ENCODE measurements at regions not wholly inside any gene's neighbourhood (a gene's known extent, or its start where the extent isn't known, plus 50 kb on each side); places are given as distances from the start of the nearest gene placed in this dataset.

- TF ChIP-seq POLR2A (IDR thresholded peaks at IDR 0.05; ENCODE audit: low read depth, low read length) (no peak), EZH2 (IDR thresholded peaks at IDR 0.05; ENCODE audit: borderline replicate concordance, low read depth, low read length, severe bottlenecking) (no peak), MYC (IDR thresholded peaks at IDR 0.05; ENCODE audit: low read depth, low read length) (no peak), POLR2AphosphoS5 (IDR thresholded peaks at IDR 0.05; ENCODE audit: insufficient read depth, low read depth, low read length) (no peak), MAX (IDR thresholded peaks at IDR 0.05; ENCODE audit: insufficient read depth, insufficient read length) (no peak), JUN (IDR thresholded peaks at IDR 0.05; ENCODE audit: borderline replicate concordance, insufficient read depth, insufficient read length, low read depth) (no peak)
- TF ChIP-seq, protein P1, sequence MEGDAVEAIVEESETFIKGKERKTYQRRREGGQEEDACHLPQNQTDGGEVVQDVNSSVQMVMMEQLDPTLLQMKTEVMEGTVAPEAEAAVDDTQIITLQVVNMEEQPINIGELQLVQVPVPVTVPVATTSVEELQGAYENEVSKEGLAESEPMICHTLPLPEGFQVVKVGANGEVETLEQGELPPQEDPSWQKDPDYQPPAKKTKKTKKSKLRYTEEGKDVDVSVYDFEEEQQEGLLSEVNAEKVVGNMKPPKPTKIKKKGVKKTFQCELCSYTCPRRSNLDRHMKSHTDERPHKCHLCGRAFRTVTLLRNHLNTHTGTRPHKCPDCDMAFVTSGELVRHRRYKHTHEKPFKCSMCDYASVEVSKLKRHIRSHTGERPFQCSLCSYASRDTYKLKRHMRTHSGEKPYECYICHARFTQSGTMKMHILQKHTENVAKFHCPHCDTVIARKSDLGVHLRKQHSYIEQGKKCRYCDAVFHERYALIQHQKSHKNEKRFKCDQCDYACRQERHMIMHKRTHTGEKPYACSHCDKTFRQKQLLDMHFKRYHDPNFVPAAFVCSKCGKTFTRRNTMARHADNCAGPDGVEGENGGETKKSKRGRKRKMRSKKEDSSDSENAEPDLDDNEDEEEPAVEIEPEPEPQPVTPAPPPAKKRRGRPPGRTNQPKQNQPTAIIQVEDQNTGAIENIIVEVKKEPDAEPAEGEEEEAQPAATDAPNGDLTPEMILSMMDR (IDR thresholded peaks at IDR 0.05; ENCODE audit: extremely low read depth in 1 of 2, insufficient read depth in 1 of 2, low read depth in 1 of 2, low read length in 2 of 2): no peak
These were observed 296.6 kb upstream of the DIPK2B start for GRCh38 chrX:45497290-45497689.
